Adrenal gland (tissue), 5 donors: ENCODE measurements at regions not wholly inside any gene's neighbourhood (a gene's known extent, or its start where the extent isn't known, plus 50 kb on each side); places are given as distances from the start of the nearest gene placed in this dataset.

ENCODE experiments used
- POLR2A ChIP-seq, 2 donors: fragments of 450-650 bp; IDR thresholded peaks; one replicate each; pipeline ENCODE4 v1.6.1; 2017; ENCODE audit warnings: antibody characterized with exemption in 2 of 2, mild to moderate bottlenecking in 2 of 2, moderate library complexity in 1 of 2
- TF ChIP-seq, protein P1 (sequence below), 6 experiments: fragments of 450-650 bp in 4 of 6; fragments of 200-600 bp in 2 of 6; sonication (generic) in 1 of 6; IDR thresholded peaks; 1 replicate in 5 of 6; 2 replicates in 1 of 6; pipeline versions ENCODE4 v1.5.1 to v1.8.0; 2016 to 2021; ENCODE audit warnings: antibody characterized with exemption in 6 of 6, mild to moderate bottlenecking in 2 of 6, moderate library complexity in 1 of 6
- donor health status: DM: no; HTN: no; CAD: no.

DNA sequence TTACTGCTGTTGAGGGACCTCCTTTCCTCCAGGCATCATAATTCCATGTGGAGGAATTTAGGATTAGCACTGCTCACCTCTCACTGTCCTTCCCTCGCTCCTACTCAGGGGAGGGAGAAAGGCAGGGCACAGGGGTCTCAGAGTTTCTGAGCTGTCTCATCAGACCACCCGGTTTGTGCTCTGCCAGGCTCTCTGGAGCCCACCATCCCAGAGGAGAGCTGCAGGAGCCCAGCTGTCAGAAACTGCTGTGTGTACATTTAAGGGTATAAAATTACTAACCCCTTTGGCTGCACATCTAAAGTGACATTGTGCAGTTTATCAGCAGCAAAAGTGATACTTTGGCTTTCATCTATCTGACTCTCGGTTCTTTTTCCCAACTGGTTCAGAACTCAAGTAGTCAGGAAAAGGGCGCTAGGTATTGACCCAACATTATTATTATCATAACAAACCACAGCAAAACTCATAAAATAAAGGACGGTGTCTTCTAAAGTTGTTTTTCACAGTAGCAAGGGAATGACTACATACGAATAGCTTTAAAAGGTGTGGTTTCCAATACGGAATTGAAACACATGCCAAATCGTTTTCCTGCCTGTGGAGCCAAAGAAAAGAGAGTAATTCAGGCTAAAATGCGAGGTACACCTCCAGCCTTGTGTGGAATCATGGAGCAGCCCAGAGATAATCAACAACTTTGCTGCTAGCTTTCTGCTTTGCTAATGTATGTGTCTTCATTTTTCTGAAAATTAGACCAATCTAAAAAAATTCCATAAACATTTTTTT, 348.1 kb downstream of the TMEM167A start:
- TF ChIP-seq, protein P1, sequence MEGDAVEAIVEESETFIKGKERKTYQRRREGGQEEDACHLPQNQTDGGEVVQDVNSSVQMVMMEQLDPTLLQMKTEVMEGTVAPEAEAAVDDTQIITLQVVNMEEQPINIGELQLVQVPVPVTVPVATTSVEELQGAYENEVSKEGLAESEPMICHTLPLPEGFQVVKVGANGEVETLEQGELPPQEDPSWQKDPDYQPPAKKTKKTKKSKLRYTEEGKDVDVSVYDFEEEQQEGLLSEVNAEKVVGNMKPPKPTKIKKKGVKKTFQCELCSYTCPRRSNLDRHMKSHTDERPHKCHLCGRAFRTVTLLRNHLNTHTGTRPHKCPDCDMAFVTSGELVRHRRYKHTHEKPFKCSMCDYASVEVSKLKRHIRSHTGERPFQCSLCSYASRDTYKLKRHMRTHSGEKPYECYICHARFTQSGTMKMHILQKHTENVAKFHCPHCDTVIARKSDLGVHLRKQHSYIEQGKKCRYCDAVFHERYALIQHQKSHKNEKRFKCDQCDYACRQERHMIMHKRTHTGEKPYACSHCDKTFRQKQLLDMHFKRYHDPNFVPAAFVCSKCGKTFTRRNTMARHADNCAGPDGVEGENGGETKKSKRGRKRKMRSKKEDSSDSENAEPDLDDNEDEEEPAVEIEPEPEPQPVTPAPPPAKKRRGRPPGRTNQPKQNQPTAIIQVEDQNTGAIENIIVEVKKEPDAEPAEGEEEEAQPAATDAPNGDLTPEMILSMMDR (IDR thresholded peaks at IDR 0.05) = no peak
- no peak for TF ChIP-seq POLR2A (IDR thresholded peaks at IDR 0.05)
